AG04450 (cell line): ENCODE measurements at regions not wholly inside any gene's neighbourhood (a gene's known extent, or its start where the extent isn't known, plus 50 kb on each side); places are given as distances from the start of the nearest gene placed in this dataset.

Experiments used
- CTCF ChIA-PET: fragments of 300-600, 350-600 bp; formaldehyde crosslinking; extraction: SDS; loops from one replicate; lab custom pipeline; 2022; ENCODE audit warnings: antibody characterized with exemption, inconsistent platforms; lab: Charles Lee
- POLR2A ChIA-PET: fragments of 350-600 bp; formaldehyde crosslinking; extraction: SDS; loops from one replicate; lab custom pipeline; 2021; ENCODE audit warnings: antibody characterized with exemption, inconsistent platforms; lab: Yijun Ruan, JAX
- DNase-seq: peaks from one replicate; pipeline ENCODE4 v3.0.0-alpha.2; 2011; ENCODE audit warnings: low read depth, low spot score
- H3K27ac ChIP-seq: one replicate; pipeline ENCODE4 v1.5.1; 2012; ENCODE audit warnings: low read depth, low read length, control low read depth
- H3K27me3 ChIP-seq: one replicate; pipeline ENCODE4 v1.6.0; 2012; ENCODE audit warnings: low read length; ENCODE audit not compliant: control insufficient read depth, insufficient read depth
- H3K4me3 ChIP-seq: 2 replicates; pipeline ENCODE4 v1.5.1; 2011; ENCODE audit warnings: mild to moderate bottlenecking, low read depth, low read length, control low read depth
- H3K9me3 ChIP-seq: 2 replicates; pipeline ENCODE4 v1.5.1; 2012; ENCODE audit warnings: low read length; ENCODE audit not compliant: control insufficient read depth, insufficient read depth
- CTCF ChIP-seq: IDR thresholded peaks from 2 replicates; pipeline ENCODE4 v1.5.1; 2011; ENCODE audit warnings: low read depth, low read length, control low read depth, inconsistent platforms

- H3K9me3 ChIP-seq, result no peaks in the 10 kb centered on the region
- no peak for DNase-seq
- no peaks in the 10 kb centered on the region for H3K27me3 ChIP-seq
- ChIA-PET POLR2A (interaction anchor here (0.6 kb wide), 1 partner anchor 15 kb away, joined by 5 read pairs; no protein-coding TSS in a partner anchor), CTCF (interaction anchor here (0.6 to 3.1 kb wide), 26 partner anchors 9 to 290 kb away, joined by 3 to 29 read pairs (median 4); no protein-coding TSS in a partner anchor)
- H3K27ac ChIP-seq, result no peak overlapping the region
- no peak overlapping the region for H3K4me3 ChIP-seq
- peak; percentile 66 for TF ChIP-seq CTCF
These were observed 143.6 kb downstream of the SLIT2 start for GRCh38 chr4:20395160-20395773.

GRCh38 chr4:20403290-20403689 is 151.6 kb downstream of the SLIT2 start:
- CTCF ChIA-PET, result interaction anchor here (1.4 kb wide), 2 partner anchors 8 to 98 kb away, joined by 3 read pairs; no protein-coding TSS in a partner anchor
- Histone ChIP-seq H3K4me3 (no peak overlapping the region), H3K9me3 (no peaks in the 10 kb centered on the region), H3K27me3 (no peaks in the 10 kb centered on the region), H3K27ac (no peak overlapping the region)
- no peak for DNase-seq
- POLR2A ChIA-PET, result no interaction called here
- no peak for TF ChIP-seq CTCF

DNA sequence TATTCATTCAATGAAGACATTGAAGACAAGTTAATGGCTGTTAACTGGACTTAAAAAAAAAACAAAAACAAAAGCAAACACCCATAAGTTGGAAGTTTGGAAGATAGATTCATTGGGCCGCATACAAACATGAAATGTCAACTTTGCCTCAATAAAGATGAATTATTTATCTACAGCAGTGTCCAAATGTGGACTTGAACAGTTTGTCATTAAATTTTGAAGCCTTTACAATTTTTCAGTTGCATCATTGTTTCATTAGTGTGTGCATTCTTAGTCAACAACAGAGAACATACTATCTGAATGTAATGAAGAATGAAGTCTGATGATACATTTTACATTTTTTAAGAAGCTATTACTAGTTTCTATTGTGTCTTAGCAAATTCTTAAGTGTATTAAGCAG is 152.1 kb downstream of the SLIT2 start:
- no peak overlapping the region for H3K4me3 ChIP-seq
- H3K27ac ChIP-seq, result no peak overlapping the region
- POLR2A ChIA-PET, result no interaction called here
- CTCF ChIA-PET, result interaction anchor here (1.1 to 1.4 kb wide), 2 partner anchors 8 to 97 kb away, joined by 3 read pairs; no protein-coding TSS in a partner anchor
- DNase-seq, result no peak
- H3K9me3 ChIP-seq, result no peaks in the 10 kb centered on the region
- TF ChIP-seq CTCF, result no peak
- H3K27me3 ChIP-seq, result no peaks in the 10 kb centered on the region

GRCh38 chr4:20408611-20409010 is 156.9 kb downstream of the SLIT2 start:
- TF ChIP-seq CTCF, result no peak
- no peak for DNase-seq
- CTCF ChIA-PET, result interaction anchor here (1.0 to 4.4 kb wide), 3 partner anchors 11 to 14 kb away, joined by 3 to 28 read pairs (median 4); no protein-coding TSS in a partner anchor
- POLR2A ChIA-PET, result no interaction called here
- Histone ChIP-seq H3K27ac (no peak overlapping the region), H3K27me3 (no peaks in the 10 kb centered on the region), H3K4me3 (no peak overlapping the region), H3K9me3 (no peaks in the 10 kb centered on the region)

DNA sequence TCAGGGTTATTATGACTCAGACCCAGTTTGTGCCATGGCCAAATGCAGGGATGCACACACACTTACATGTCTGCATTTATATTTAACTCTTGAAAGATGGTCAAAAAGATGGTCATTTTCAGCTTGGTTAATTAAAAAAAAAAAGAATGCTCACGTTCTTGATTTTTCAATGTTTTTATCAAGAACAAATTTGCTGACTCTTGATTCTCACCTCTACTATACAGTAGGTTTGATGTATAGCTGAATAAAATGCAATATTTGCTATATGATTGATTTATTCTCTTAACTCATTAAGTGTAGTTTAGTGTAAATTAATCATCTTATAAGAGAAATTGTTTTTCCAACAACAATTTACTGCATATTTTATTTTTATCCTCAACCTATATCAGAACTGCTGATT is 160.4 kb downstream of the SLIT2 start:
- Histone ChIP-seq H3K27me3 (no peaks in the 10 kb centered on the region), H3K27ac (no peak overlapping the region), H3K4me3 (no peak overlapping the region), H3K9me3 (no peaks in the 10 kb centered on the region)
- no peak for TF ChIP-seq CTCF
- no peak for DNase-seq
- CTCF ChIA-PET, result interaction anchor here (1.0 to 1.2 kb wide), 2 partner anchors 17 to 18 kb away, joined by 3 to 8 read pairs; no protein-coding TSS in a partner anchor
- POLR2A ChIA-PET, result no interaction called here
